ENCODE measurements at regions not wholly inside any gene's neighbourhood (a gene's known extent, or its start where the extent isn't known, plus 50 kb on each side); places are given as distances from the start of the nearest gene placed in this dataset.

- Histone ChIP-seq H3K27me3 (peaks cover 11% of the 10 kb centered on the region), H3K36me3 (no peaks in the 10 kb centered on the region), H3K4me3 (no peak overlapping the region), H3K9me3 (ENCODE audit: low read depth) (no peaks in the 10 kb centered on the region), H3K4me1 (ENCODE audit: low read depth) (no peaks in the 10 kb centered on the region), H3K27ac (no peak overlapping the region)
- TF ChIP-seq CTCF (IDR thresholded peaks at IDR 0.05; ENCODE audit: low read depth, low read length), result no peak
- peak; percentile 9 to 79 for DNase-seq (ENCODE audit: low read depth in 1 of 2, low spot score in 1 of 2)
Observed at GRCh38 chr22:48574776-48575617, 1252.7 kb downstream of the BRD1 start.

- DNase-seq (ENCODE audit: low read depth in 1 of 2, low spot score in 1 of 2), result no peak
- Histone ChIP-seq H3K4me1 (ENCODE audit: low read depth) (no peaks in the 10 kb centered on the region), H3K27ac (no peak overlapping the region), H3K9me3 (ENCODE audit: low read depth) (no peaks in the 10 kb centered on the region), H3K27me3 (peaks cover 11% of the 10 kb centered on the region), H3K4me3 (no peak overlapping the region), H3K36me3 (no peaks in the 10 kb centered on the region)
- no peak for TF ChIP-seq CTCF (IDR thresholded peaks at IDR 0.05; ENCODE audit: low read depth, low read length)
Observed at GRCh38 chr22:48573766-48574165, 1253.9 kb downstream of the BRD1 start.

- TF ChIP-seq CTCF (IDR thresholded peaks at IDR 0.05; ENCODE audit: low read depth, low read length), result no peak
- Histone ChIP-seq H3K9me3 (ENCODE audit: low read depth) (no peaks in the 10 kb centered on the region), H3K27ac (no peak overlapping the region), H3K27me3 (peaks cover 11% of the 10 kb centered on the region), H3K4me1 (ENCODE audit: low read depth) (no peaks in the 10 kb centered on the region), H3K4me3 (no peak overlapping the region), H3K36me3 (no peaks in the 10 kb centered on the region)
- no peak for DNase-seq (ENCODE audit: low read depth in 1 of 2, low spot score in 1 of 2)
Observed at GRCh38 chr22:48572951-48573350, 1254.7 kb downstream of the BRD1 start.

GRCh38 chr22:48570912-48571311 lies 1256.8 kb downstream of the BRD1 start:
- peaks cover 5% of the 10 kb centered on the region for H3K27me3 ChIP-seq
- TF ChIP-seq CTCF (IDR thresholded peaks at IDR 0.05; ENCODE audit: low read depth, low read length), result no peak
- no peaks in the 10 kb centered on the region for H3K4me1 ChIP-seq (ENCODE audit: low read depth)
- H3K36me3 ChIP-seq, result no peaks in the 10 kb centered on the region
- H3K4me3 ChIP-seq, result no peak overlapping the region
- H3K27ac ChIP-seq, result no peak overlapping the region
- no peaks in the 10 kb centered on the region for H3K9me3 ChIP-seq (ENCODE audit: low read depth)
- DNase-seq (ENCODE audit: low read depth in 1 of 2, low spot score in 1 of 2), result no peak

GRCh38 chr22:48569476-48570233 lies 1258.0 kb downstream of the BRD1 start:
- Histone ChIP-seq H3K27me3 (peaks cover 1% of the 10 kb centered on the region), H3K4me1 (ENCODE audit: low read depth) (no peaks in the 10 kb centered on the region), H3K9me3 (ENCODE audit: low read depth) (no peaks in the 10 kb centered on the region), H3K27ac (no peak overlapping the region), H3K36me3 (no peaks in the 10 kb centered on the region), H3K4me3 (no peak overlapping the region)
- no peak for TF ChIP-seq CTCF (IDR thresholded peaks at IDR 0.05; ENCODE audit: low read depth, low read length)
- no peak for DNase-seq (ENCODE audit: low read depth in 1 of 2, low spot score in 1 of 2)
